Liver (tissue), 3 donors: ENCODE measurements at regions not wholly inside any gene's neighbourhood (a gene's known extent, or its start where the extent isn't known, plus 50 kb on each side); places are given as distances from the start of the nearest gene placed in this dataset.

Experiments used
- ATF3 ChIP-seq: IDR thresholded peaks from 2 replicates; pipeline ENCODE4 v1.6.1; 2016; ENCODE audit warnings: antibody characterized with exemption
- MAX ChIP-seq: IDR thresholded peaks from 2 replicates; pipeline ENCODE4 v1.6.1; 2016; ENCODE audit warnings: antibody characterized with exemption
- RAD21 ChIP-seq, 2 donors: IDR thresholded peaks; 2 replicates each; pipeline ENCODE4 v1.6.1; 2016; ENCODE audit warnings: antibody characterized with exemption in 2 of 2, mild to moderate bottlenecking in 2 of 2
- REST ChIP-seq: IDR thresholded peaks from 2 replicates; pipeline ENCODE4 v1.6.1; 2016; ENCODE audit warnings: antibody characterized with exemption, mild to moderate bottlenecking
- YY1 ChIP-seq: IDR thresholded peaks from 2 replicates; pipeline ENCODE4 v1.6.1; 2016; ENCODE audit warnings: antibody characterized with exemption, mild to moderate bottlenecking
- TF ChIP-seq, protein P1 (sequence below): fragments of 150-350 bp; IDR thresholded peaks from 2 replicates; pipeline ENCODE4 v1.5.1; 2017; ENCODE audit warnings: improper control_type of control experiment, low read depth, low read length; ENCODE audit not compliant: missing input control
- TF ChIP-seq, protein P2 (sequence below): IDR thresholded peaks from 2 replicates; pipeline ENCODE4 v1.6.1; 2016; ENCODE audit warnings: antibody characterized with exemption
- donor health status: healthy.
- donor health status: healthy.

GRCh38 chr4:67275179-67275750 is 270.0 kb downstream of the CENPC start:
- TF ChIP-seq REST: no peak
- no peak for TF ChIP-seq MAX
- TF ChIP-seq YY1: no peak
- TF ChIP-seq ATF3: no peak
- TF ChIP-seq, protein P1, sequence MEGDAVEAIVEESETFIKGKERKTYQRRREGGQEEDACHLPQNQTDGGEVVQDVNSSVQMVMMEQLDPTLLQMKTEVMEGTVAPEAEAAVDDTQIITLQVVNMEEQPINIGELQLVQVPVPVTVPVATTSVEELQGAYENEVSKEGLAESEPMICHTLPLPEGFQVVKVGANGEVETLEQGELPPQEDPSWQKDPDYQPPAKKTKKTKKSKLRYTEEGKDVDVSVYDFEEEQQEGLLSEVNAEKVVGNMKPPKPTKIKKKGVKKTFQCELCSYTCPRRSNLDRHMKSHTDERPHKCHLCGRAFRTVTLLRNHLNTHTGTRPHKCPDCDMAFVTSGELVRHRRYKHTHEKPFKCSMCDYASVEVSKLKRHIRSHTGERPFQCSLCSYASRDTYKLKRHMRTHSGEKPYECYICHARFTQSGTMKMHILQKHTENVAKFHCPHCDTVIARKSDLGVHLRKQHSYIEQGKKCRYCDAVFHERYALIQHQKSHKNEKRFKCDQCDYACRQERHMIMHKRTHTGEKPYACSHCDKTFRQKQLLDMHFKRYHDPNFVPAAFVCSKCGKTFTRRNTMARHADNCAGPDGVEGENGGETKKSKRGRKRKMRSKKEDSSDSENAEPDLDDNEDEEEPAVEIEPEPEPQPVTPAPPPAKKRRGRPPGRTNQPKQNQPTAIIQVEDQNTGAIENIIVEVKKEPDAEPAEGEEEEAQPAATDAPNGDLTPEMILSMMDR: no peak
- TF ChIP-seq, protein P2, sequence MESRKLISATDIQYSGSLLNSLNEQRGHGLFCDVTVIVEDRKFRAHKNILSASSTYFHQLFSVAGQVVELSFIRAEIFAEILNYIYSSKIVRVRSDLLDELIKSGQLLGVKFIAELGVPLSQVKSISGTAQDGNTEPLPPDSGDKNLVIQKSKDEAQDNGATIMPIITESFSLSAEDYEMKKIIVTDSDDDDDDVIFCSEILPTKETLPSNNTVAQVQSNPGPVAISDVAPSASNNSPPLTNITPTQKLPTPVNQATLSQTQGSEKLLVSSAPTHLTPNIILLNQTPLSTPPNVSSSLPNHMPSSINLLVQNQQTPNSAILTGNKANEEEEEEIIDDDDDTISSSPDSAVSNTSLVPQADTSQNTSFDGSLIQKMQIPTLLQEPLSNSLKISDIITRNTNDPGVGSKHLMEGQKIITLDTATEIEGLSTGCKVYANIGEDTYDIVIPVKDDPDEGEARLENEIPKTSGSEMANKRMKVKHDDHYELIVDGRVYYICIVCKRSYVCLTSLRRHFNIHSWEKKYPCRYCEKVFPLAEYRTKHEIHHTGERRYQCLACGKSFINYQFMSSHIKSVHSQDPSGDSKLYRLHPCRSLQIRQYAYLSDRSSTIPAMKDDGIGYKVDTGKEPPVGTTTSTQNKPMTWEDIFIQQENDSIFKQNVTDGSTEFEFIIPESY: no peak
- TF ChIP-seq RAD21 (IDR thresholded peaks at IDR 0.05): no peak
